Panc1 (cell line): ENCODE measurements at regions not wholly inside any gene's neighbourhood (a gene's known extent, or its start where the extent isn't known, plus 50 kb on each side); places are given as distances from the start of the nearest gene placed in this dataset.
"Not testable (repeated sequence)": the region's sequence is repeated elsewhere in the genome, so short reads cannot be mapped to it uniquely, and the experiment has no call there.

Experiments
- CTCF ChIP-seq: fragments of 450-650 bp; IDR thresholded peaks from 2 replicates; pipeline ENCODE4 v1.5.1; 2017; ENCODE audit warnings: mild to moderate bottlenecking
- POLR2AphosphoS5 ChIP-seq: IDR thresholded peaks from 2 replicates; pipeline ENCODE4 v1.6.1; 2012; ENCODE audit warnings: mild to moderate bottlenecking, low read depth, low read length, moderate library complexity
- REST ChIP-seq, 2 experiments: IDR thresholded peaks; 2 replicates each; pipeline ENCODE4 v1.6.1; 2011 to 2012; ENCODE audit warnings: low read depth in 2 of 2, control low read depth in 1 of 2, low read length in 1 of 2, mild to moderate bottlenecking in 1 of 2, moderate library complexity in 1 of 2; ENCODE audit not compliant: insufficient read depth in 1 of 2
- SIN3A ChIP-seq: IDR thresholded peaks from 2 replicates; pipeline ENCODE4 v1.6.1; 2012; ENCODE audit warnings: low read depth, mild to moderate bottlenecking, low read length, moderate library complexity, borderline replicate concordance; ENCODE audit not compliant: insufficient read depth
- TCF7L2 ChIP-seq: IDR thresholded peaks from 2 replicates; pipeline ENCODE4 v1.6.1; 2011; ENCODE audit warnings: mild to moderate bottlenecking, low read depth, low read length, inconsistent platforms

GRCh38 chr5:103966295-103966694 is 403.7 kb upstream of the NUDT12 start:
- not testable (repeated sequence) for TF ChIP-seq CTCF; POLR2AphosphoS5; REST (IDR thresholded peaks at IDR 0.05; ENCODE audit: insufficient read depth in 1 of 2, low read depth in 2 of 2, low read length in 1 of 2); TCF7L2; SIN3A
